Neural progenitor cell (in vitro differentiated cells): ENCODE measurements at regions not wholly inside any gene's neighbourhood (a gene's known extent, or its start where the extent isn't known, plus 50 kb on each side); places are given as distances from the start of the nearest gene placed in this dataset.

Source experiments
- DNase-seq: peaks from one replicate; pipeline ENCODE4 v3.0.0-alpha.2; 2016; ENCODE audit warnings: low spot score
- H2AFZ ChIP-seq: fragments of 200-600 bp; sonication (generic); replicated peaks from 2 replicates; pipeline ENCODE4 v1.6.1; 2016; ENCODE audit warnings: antibody characterized with exemption
- H3F3A ChIP-seq: fragments of 200-600 bp; sonication (generic); 2 replicates; pipeline ENCODE4 v1.6.1; 2016; ENCODE audit warnings: antibody characterized with exemption, low read depth
- H3K27ac ChIP-seq: fragments of 200-600 bp; sonication (generic); 2 replicates; pipeline ENCODE4 v1.5.1; 2016; ENCODE audit warnings: mild to moderate bottlenecking
- H3K27me3 ChIP-seq: fragments of 200-600 bp; sonication (generic); 2 replicates; pipeline ENCODE4 v1.6.1; 2016; ENCODE audit warnings: mild to moderate bottlenecking, moderate library complexity
- H3K36me3 ChIP-seq: fragments of 200-600 bp; sonication (generic); 2 replicates; pipeline ENCODE4 v1.5.1; 2016
- H3K4me1 ChIP-seq: fragments of 200-600 bp; sonication (generic); 2 replicates; pipeline ENCODE4 v1.6.1; 2016; ENCODE audit warnings: mixed run types
- H3K4me2 ChIP-seq: fragments of 200-600 bp; sonication (generic); 2 replicates; pipeline ENCODE4 v1.6.1; 2016
- H3K4me3 ChIP-seq: fragments of 200-600 bp; sonication (generic); 2 replicates; pipeline ENCODE4 v1.5.1; 2016
- H3K79me2 ChIP-seq: fragments of 200-600 bp; sonication (generic); 2 replicates; pipeline ENCODE4 v1.6.1; 2016; ENCODE audit warnings: low read depth
- H3K9ac ChIP-seq: fragments of 200-600 bp; sonication (generic); 2 replicates; pipeline ENCODE4 v1.6.1; 2016
- H3K9me3 ChIP-seq: fragments of 200-600 bp; sonication (generic); 2 replicates; pipeline ENCODE4 v1.5.1; 2016; ENCODE audit warnings: low read depth
- H4K20me1 ChIP-seq: fragments of 200-600 bp; sonication (generic); 2 replicates; pipeline ENCODE4 v1.6.1; 2016; ENCODE audit warnings: low read depth
- H3K27ac Mint-ChIP-seq: 3 replicates; pipeline ENCODE4 v1.8.0; 2021; ENCODE audit warnings: mixed read lengths
- H3K27me3 Mint-ChIP-seq: 2 replicates; pipeline ENCODE4 v1.8.0; 2022; ENCODE audit warnings: low read depth, mild to moderate bottlenecking, inconsistent platforms, moderate library complexity, mixed read lengths; ENCODE audit not compliant: insufficient read depth
- H3K36me3 Mint-ChIP-seq: 3 replicates; pipeline ENCODE4 v1.8.0; 2021; ENCODE audit warnings: mixed read lengths
- H3K4me1 Mint-ChIP-seq: 3 replicates; pipeline ENCODE4 v1.8.0; 2021; ENCODE audit warnings: mixed read lengths
- H3K4me3 Mint-ChIP-seq: 3 replicates; pipeline ENCODE4 v1.8.0; 2021; ENCODE audit warnings: mild to moderate bottlenecking, moderate library complexity, mixed read lengths
- H3K9me3 Mint-ChIP-seq: 3 replicates; pipeline ENCODE4 v1.8.0; 2020; ENCODE audit warnings: mixed read lengths
- CTCF ChIP-seq: fragments of 200-600 bp; sonication (generic); IDR thresholded peaks from 2 replicates; pipeline ENCODE4 v1.5.1; 2017; ENCODE audit warnings: antibody characterized with exemption, mild to moderate bottlenecking
- EZH2 ChIP-seq: fragments of 200-600 bp; sonication (generic); IDR thresholded peaks from 2 replicates; pipeline ENCODE4 v1.6.1; 2017; ENCODE audit warnings: antibody characterized with exemption, mild to moderate bottlenecking, moderate library complexity
- EZH2phosphoT487 ChIP-seq: fragments of 200-600 bp; sonication (generic); IDR thresholded peaks from 2 replicates; pipeline ENCODE4 v1.6.1; 2017; ENCODE audit warnings: antibody characterized with exemption

DNA sequence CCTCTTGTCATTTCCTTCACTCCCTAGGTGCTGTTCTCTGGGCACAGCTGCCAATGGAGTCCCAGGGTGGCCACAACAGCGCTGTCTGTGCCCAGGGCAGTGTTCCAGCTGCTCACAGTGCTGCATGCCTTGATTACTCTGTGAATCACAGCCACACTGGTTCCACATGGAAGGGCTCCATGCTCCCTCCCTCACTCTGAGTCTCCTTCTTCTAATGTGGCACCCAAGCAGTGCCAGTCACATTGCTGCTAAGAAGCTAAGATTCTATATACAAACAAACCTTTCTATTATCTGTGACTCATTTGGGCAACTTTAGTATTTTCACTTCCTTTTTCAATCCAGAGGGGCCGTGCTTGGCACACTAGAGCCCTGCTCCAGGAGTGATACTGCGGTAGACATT lies 248.7 kb downstream of the TDRD3 start:
- H3K9me3 ChIP-seq = no peaks in the 10 kb centered on the region
- H3K36me3 Mint-ChIP-seq = peaks cover 2% of the 10 kb centered on the region
- H3K4me2 ChIP-seq = no peak overlapping the region
- peaks cover 23% of the 10 kb centered on the region for H3K4me1 Mint-ChIP-seq
- peaks cover 20% of the 10 kb centered on the region for H3K4me1 ChIP-seq
- no peak for DNase-seq
- H3F3A ChIP-seq = no peaks in the 10 kb centered on the region
- H3K9ac ChIP-seq = no peak overlapping the region
- H3K79me2 ChIP-seq = no peaks in the 10 kb centered on the region
- no peaks in the 10 kb centered on the region for H4K20me1 ChIP-seq
- H3K9me3 Mint-ChIP-seq = peaks cover 10% of the 10 kb centered on the region
- no peaks in the 10 kb centered on the region for H3K27me3 ChIP-seq
- no peak overlapping the region for H3K4me3 Mint-ChIP-seq
- TF ChIP-seq CTCF (no peak), EZH2 (no peak), EZH2phosphoT487 (no peak)
- H3K27me3 Mint-ChIP-seq = peaks cover 6% of the 10 kb centered on the region
- H3K36me3 ChIP-seq = no peaks in the 10 kb centered on the region
- H3K27ac Mint-ChIP-seq = no peak overlapping the region
- H3K4me3 ChIP-seq = no peak overlapping the region
- no peak overlapping the region for H3K27ac ChIP-seq
- no peak overlapping the region for H2AFZ ChIP-seq

DNA sequence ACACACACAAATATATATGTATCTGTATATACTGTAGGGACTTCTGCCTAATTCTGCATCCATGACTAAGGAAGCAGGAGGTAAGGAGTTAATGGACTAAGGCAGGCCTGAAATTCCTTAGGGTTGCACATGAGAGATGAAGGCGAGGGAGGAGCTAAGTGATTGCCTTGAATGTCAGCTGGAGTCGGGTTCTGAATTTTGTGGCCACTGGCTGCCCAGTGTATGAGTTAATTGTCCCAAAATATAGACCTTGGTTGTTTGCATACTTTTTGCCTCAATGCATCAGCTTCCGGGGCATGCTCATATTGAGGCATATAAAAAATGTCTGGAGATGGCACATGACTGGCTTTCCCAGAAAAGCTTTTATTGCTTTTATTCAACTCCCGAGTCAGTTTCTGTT lies 245.5 kb downstream of the TDRD3 start:
- Histone ChIP-seq H3K4me2 (no peak overlapping the region), H3K4me1 (peaks cover 13% of the 10 kb centered on the region), H3K9ac (no peak overlapping the region), H3K79me2 (no peaks in the 10 kb centered on the region), H3F3A (no peaks in the 10 kb centered on the region), H3K9me3 (no peaks in the 10 kb centered on the region), H3K4me3 (no peak overlapping the region), H3K27ac (no peak overlapping the region), H2AFZ (no peak overlapping the region), H3K27me3 (no peaks in the 10 kb centered on the region), H3K36me3 (no peaks in the 10 kb centered on the region), H4K20me1 (no peaks in the 10 kb centered on the region)
- no peak overlapping the region for H3K27ac Mint-ChIP-seq
- peaks cover 2% of the 10 kb centered on the region for H3K36me3 Mint-ChIP-seq
- H3K4me3 Mint-ChIP-seq = no peak overlapping the region
- TF ChIP-seq EZH2phosphoT487 = no peak
- TF ChIP-seq EZH2 = no peak
- TF ChIP-seq CTCF = no peak
- peaks cover 20% of the 10 kb centered on the region for H3K4me1 Mint-ChIP-seq
- peaks cover 13% of the 10 kb centered on the region for H3K9me3 Mint-ChIP-seq
- no peak for DNase-seq
- peaks cover 6% of the 10 kb centered on the region for H3K27me3 Mint-ChIP-seq

DNA sequence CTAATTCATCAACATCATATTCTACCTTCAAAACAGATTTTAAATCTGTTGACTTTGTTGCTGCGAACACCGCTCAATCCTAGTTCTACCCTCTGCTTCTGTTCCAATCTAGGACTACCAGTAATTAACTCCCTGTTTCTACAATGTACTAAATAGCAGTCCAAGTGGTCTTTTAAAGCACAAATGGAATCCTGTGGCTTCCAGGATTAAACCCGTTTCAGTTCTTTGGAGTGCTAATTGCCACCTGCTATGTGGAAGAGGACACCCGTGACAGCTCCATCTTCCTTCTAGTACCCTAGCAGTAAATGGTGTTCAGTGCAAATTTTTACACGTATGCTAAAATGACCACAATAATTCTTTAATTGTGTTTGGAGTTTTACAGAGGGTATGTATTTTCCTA lies 232.1 kb downstream of the TDRD3 start:
- H3K27me3 ChIP-seq = peaks cover 42% of the 10 kb centered on the region
- Mint-ChIP-seq H3K36me3 (no peaks in the 10 kb centered on the region), H3K4me3 (no peak overlapping the region), H3K9me3 (peaks cover 2% of the 10 kb centered on the region), H3K27me3 (peaks cover 4% of the 10 kb centered on the region), H3K4me1 (peaks cover 2% of the 10 kb centered on the region), H3K27ac (no peak overlapping the region)
- peak; percentile 83 for DNase-seq
- peaks cover 30% of the 10 kb centered on the region for H3K4me1 ChIP-seq
- H3K4me2 ChIP-seq = peak overlapping the region; percentile 57
- H4K20me1 ChIP-seq = peaks cover 14% of the 10 kb centered on the region
- no peaks in the 10 kb centered on the region for H3K79me2 ChIP-seq
- H3K27ac ChIP-seq = no peak overlapping the region
- no peaks in the 10 kb centered on the region for H3K9me3 ChIP-seq
- no peak overlapping the region for H3K4me3 ChIP-seq
- no peaks in the 10 kb centered on the region for H3K36me3 ChIP-seq
- no peak overlapping the region for H3K9ac ChIP-seq
- H2AFZ ChIP-seq = no peak overlapping the region
- peak; percentile 98 for TF ChIP-seq EZH2phosphoT487
- TF ChIP-seq EZH2 = no peak
- no peak for TF ChIP-seq CTCF
- H3F3A ChIP-seq = no peaks in the 10 kb centered on the region
